HUES48 (cell line): ENCODE measurements at regions not wholly inside any gene's neighbourhood (a gene's known extent, or its start where the extent isn't known, plus 50 kb on each side); places are given as distances from the start of the nearest gene placed in this dataset.

Source experiments
- H3K27ac ChIP-seq: one replicate; pipeline ENCODE4 v1.7.0; 2013; ENCODE audit warnings: low read depth, low read length, inconsistent platforms
- H3K27me3 ChIP-seq: 2 replicates; pipeline ENCODE4 v1.6.1; 2013; ENCODE audit warnings: mild to moderate bottlenecking, low read length; ENCODE audit not compliant: control insufficient read depth, insufficient read depth
- H3K36me3 ChIP-seq: 2 replicates; pipeline ENCODE4 v1.6.1; 2013; ENCODE audit warnings: low read length; ENCODE audit not compliant: control insufficient read depth, insufficient read depth
- H3K4me1 ChIP-seq: 2 replicates; pipeline ENCODE4 v1.6.1; 2013; ENCODE audit warnings: mild to moderate bottlenecking, low read length; ENCODE audit not compliant: control insufficient read depth, insufficient read depth
- H3K4me3 ChIP-seq: 2 replicates; pipeline ENCODE4 v1.5.1; 2013; ENCODE audit warnings: mild to moderate bottlenecking, low read depth, low read length
- H3K9ac ChIP-seq: 2 replicates; pipeline ENCODE4 v1.6.1; 2013; ENCODE audit warnings: mild to moderate bottlenecking, low read depth, low read length, moderate library complexity
- H3K9me3 ChIP-seq: 2 replicates; pipeline ENCODE4 v1.6.1; 2013; ENCODE audit warnings: low read length; ENCODE audit not compliant: control insufficient read depth, insufficient read depth

GRCh38 chr4:149095811-149096210, 653.6 kb upstream of the NR3C2 start:
- no peak overlapping the region for H3K27ac ChIP-seq
- H3K4me1 ChIP-seq: no peaks in the 10 kb centered on the region
- H3K4me3 ChIP-seq: no peak overlapping the region
- H3K27me3 ChIP-seq: no peaks in the 10 kb centered on the region
- H3K36me3 ChIP-seq: no peaks in the 10 kb centered on the region
- H3K9me3 ChIP-seq: peaks cover 23% of the 10 kb centered on the region
- H3K9ac ChIP-seq: no peak overlapping the region

- peaks cover 23% of the 10 kb centered on the region for H3K9me3 ChIP-seq
- no peak overlapping the region for H3K4me3 ChIP-seq
- no peaks in the 10 kb centered on the region for H3K4me1 ChIP-seq
Observed at GRCh38 chr4:149095001-149095400, 652.8 kb upstream of the NR3C2 start.

GRCh38 chr4:149084144-149084543, 641.9 kb upstream of the NR3C2 start:
- no peak overlapping the region for H3K27ac ChIP-seq
- no peak overlapping the region for H3K9ac ChIP-seq
- no peaks in the 10 kb centered on the region for H3K36me3 ChIP-seq
- H3K9me3 ChIP-seq: no peaks in the 10 kb centered on the region
- no peak overlapping the region for H3K4me3 ChIP-seq
- no peaks in the 10 kb centered on the region for H3K27me3 ChIP-seq
- H3K4me1 ChIP-seq: no peaks in the 10 kb centered on the region

More at GRCh38 chr4:149095001-149095400, 652.8 kb upstream of the NR3C2 start:
- Histone ChIP-seq H3K36me3 (no peaks in the 10 kb centered on the region), H3K9ac (no peak overlapping the region), H3K27me3 (no peaks in the 10 kb centered on the region), H3K27ac (no peak overlapping the region)

DNA sequence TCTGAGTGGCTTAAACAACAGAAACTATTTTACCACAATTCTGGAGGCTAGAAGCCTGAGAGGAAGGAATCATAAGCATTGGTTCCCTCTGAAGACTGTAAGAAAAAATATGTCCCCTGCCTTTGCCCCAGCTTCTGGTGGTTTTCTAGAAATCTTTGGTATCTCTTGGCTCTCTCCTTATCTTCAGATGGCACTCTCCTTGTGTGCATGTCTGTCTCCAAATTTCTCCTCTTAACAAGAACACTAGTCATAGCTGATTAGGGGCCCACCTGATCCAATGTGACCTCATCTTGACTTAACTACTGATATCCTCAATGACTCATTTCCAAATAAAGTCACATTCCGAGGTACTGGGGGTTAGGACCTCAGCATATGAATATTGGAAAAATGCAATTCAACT, 635.0 kb upstream of the NR3C2 start:
- Histone ChIP-seq H3K27ac (no peak overlapping the region), H3K9me3 (no peaks in the 10 kb centered on the region), H3K9ac (no peak overlapping the region), H3K36me3 (no peaks in the 10 kb centered on the region), H3K27me3 (no peaks in the 10 kb centered on the region), H3K4me3 (no peak overlapping the region), H3K4me1 (no peaks in the 10 kb centered on the region)

GRCh38 chr4:149076401-149076800, 634.2 kb upstream of the NR3C2 start:
- Histone ChIP-seq H3K4me3 (no peak overlapping the region), H3K36me3 (no peaks in the 10 kb centered on the region), H3K4me1 (no peaks in the 10 kb centered on the region), H3K9ac (no peak overlapping the region), H3K9me3 (no peaks in the 10 kb centered on the region), H3K27ac (no peak overlapping the region), H3K27me3 (no peaks in the 10 kb centered on the region)

GRCh38 chr4:149072384-149072783, 630.2 kb upstream of the NR3C2 start:
- H3K36me3 ChIP-seq: no peaks in the 10 kb centered on the region
- H3K9me3 ChIP-seq: no peaks in the 10 kb centered on the region
- H3K4me3 ChIP-seq: no peak overlapping the region
- H3K4me1 ChIP-seq: no peaks in the 10 kb centered on the region
- H3K27me3 ChIP-seq: no peaks in the 10 kb centered on the region
- no peak overlapping the region for H3K9ac ChIP-seq
- H3K27ac ChIP-seq: no peak overlapping the region

- H3K4me1 ChIP-seq: no peaks in the 10 kb centered on the region
- H3K4me3 ChIP-seq: no peak overlapping the region
- H3K27ac ChIP-seq: no peak overlapping the region
- H3K9ac ChIP-seq: no peak overlapping the region
- H3K27me3 ChIP-seq: no peaks in the 10 kb centered on the region
- H3K36me3 ChIP-seq: no peaks in the 10 kb centered on the region
- no peaks in the 10 kb centered on the region for H3K9me3 ChIP-seq
Observed at GRCh38 chr4:149065753-149066152, 623.5 kb upstream of the NR3C2 start.

DNA sequence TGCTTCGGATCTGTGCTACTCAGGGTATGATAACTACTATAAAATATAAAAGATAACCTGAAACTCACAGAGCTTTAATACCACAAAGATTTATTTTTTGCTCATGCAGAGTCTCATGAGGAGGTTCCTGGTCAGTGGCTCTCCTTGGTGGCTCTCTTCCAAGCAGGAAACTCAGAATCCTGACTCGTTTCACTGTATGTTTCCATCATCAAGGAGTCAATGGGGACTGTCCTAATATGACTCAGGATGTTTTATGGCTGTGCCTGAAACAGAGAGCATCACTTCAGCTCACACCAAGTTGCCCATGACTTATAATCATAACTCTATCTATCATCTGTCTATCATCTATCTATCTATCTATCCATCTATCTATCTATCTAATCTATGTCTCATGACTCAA, 620.8 kb upstream of the NR3C2 start:
- Histone ChIP-seq H3K27me3 (no peaks in the 10 kb centered on the region), H3K9me3 (no peaks in the 10 kb centered on the region), H3K4me3 (no peak overlapping the region), H3K9ac (no peak overlapping the region), H3K27ac (no peak overlapping the region), H3K36me3 (no peaks in the 10 kb centered on the region), H3K4me1 (no peaks in the 10 kb centered on the region)

GRCh38 chr4:149057594-149057993, 615.4 kb upstream of the NR3C2 start:
- H3K4me1 ChIP-seq: no peaks in the 10 kb centered on the region
- H3K9ac ChIP-seq: no peak overlapping the region
- no peaks in the 10 kb centered on the region for H3K27me3 ChIP-seq
- no peaks in the 10 kb centered on the region for H3K36me3 ChIP-seq
- no peak overlapping the region for H3K4me3 ChIP-seq
- no peaks in the 10 kb centered on the region for H3K9me3 ChIP-seq
- H3K27ac ChIP-seq: no peak overlapping the region

- H3K4me3 ChIP-seq: no peak overlapping the region
- H3K9me3 ChIP-seq: no peaks in the 10 kb centered on the region
- H3K36me3 ChIP-seq: no peaks in the 10 kb centered on the region
- H3K9ac ChIP-seq: no peak overlapping the region
- H3K4me1 ChIP-seq: no peaks in the 10 kb centered on the region
- no peak overlapping the region for H3K27ac ChIP-seq
- H3K27me3 ChIP-seq: no peaks in the 10 kb centered on the region
Observed at GRCh38 chr4:149056615-149057014, 614.4 kb upstream of the NR3C2 start.

DNA sequence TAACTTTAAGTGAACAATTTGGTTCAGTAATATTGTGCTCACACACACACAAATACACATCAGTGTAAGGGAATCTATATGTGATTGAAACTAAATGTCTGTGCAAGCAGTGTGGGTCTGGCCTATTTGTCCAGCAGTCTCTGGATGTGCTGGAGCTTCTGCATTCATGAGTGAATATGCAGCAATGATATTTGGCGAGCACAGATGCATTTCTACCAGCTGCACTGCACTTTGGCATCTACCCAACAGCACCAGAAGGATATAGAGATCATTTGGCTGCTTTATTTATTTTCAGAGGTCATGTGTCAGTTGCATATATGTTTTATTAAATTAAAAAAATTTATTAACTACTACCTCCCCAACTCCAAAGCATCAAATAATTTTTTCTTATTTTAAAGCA, 613.4 kb upstream of the NR3C2 start:
- Histone ChIP-seq H3K4me3 (no peak overlapping the region), H3K9me3 (no peaks in the 10 kb centered on the region), H3K36me3 (no peaks in the 10 kb centered on the region), H3K9ac (no peak overlapping the region), H3K27me3 (no peaks in the 10 kb centered on the region), H3K27ac (no peak overlapping the region), H3K4me1 (no peaks in the 10 kb centered on the region)

- H3K4me1 ChIP-seq: no peaks in the 10 kb centered on the region
- H3K9me3 ChIP-seq: no peaks in the 10 kb centered on the region
- H3K36me3 ChIP-seq: no peaks in the 10 kb centered on the region
- H3K9ac ChIP-seq: no peak overlapping the region
- H3K27me3 ChIP-seq: no peaks in the 10 kb centered on the region
- no peak overlapping the region for H3K27ac ChIP-seq
- H3K4me3 ChIP-seq: no peak overlapping the region
Observed at GRCh38 chr4:149050840-149051239, 608.6 kb upstream of the NR3C2 start.
